Activated CD4-positive, alpha-beta memory T cell treated with anti-CD3 and anti-CD28 coated beads, Interleukin-2, amount 10 ng/mL, durations not matched to agents 7 days and 5 days (primary cell): ENCODE measurements at regions not wholly inside any gene's neighbourhood (a gene's known extent, or its start where the extent isn't known, plus 50 kb on each side); places are given as distances from the start of the nearest gene placed in this dataset.

Experiments
- CTCF ChIA-PET: fragments of 350-600 bp; sonication (Branson Sonifier 250); formaldehyde crosslinking; loops from one replicate; lab custom pipeline; 2021; ENCODE audit warnings: antibody characterized with exemption, inconsistent platforms; lab: Charles Lee
- POLR2A ChIA-PET: fragments of 350-600 bp; sonication (Branson Sonifier 250); formaldehyde crosslinking; loops from one replicate; lab custom pipeline; 2021; ENCODE audit warnings: antibody characterized with exemption; lab: Charles Lee
- DNase-seq: peaks from one replicate; pipeline ENCODE4 v3.0.0-alpha.2; 2020
- H3K27ac Mint-ChIP-seq: one replicate; pipeline ENCODE4 v1.8.0; 2021; ENCODE audit warnings: mild to moderate bottlenecking, mixed read lengths
- H3K27me3 Mint-ChIP-seq: one replicate; pipeline ENCODE4 v1.8.0; 2021; ENCODE audit warnings: mixed read lengths
- H3K36me3 Mint-ChIP-seq: one replicate; pipeline ENCODE4 v1.8.0; 2021; ENCODE audit warnings: low read depth, mixed read lengths
- H3K4me1 Mint-ChIP-seq: one replicate; pipeline ENCODE4 v1.8.0; 2021; ENCODE audit warnings: mixed read lengths
- H3K4me3 Mint-ChIP-seq: one replicate; pipeline ENCODE4 v1.8.0; 2021; ENCODE audit warnings: mild to moderate bottlenecking, mixed read lengths
- H3K9me3 Mint-ChIP-seq: one replicate; pipeline ENCODE4 v1.8.0; 2021; ENCODE audit warnings: mixed read lengths

DNA sequence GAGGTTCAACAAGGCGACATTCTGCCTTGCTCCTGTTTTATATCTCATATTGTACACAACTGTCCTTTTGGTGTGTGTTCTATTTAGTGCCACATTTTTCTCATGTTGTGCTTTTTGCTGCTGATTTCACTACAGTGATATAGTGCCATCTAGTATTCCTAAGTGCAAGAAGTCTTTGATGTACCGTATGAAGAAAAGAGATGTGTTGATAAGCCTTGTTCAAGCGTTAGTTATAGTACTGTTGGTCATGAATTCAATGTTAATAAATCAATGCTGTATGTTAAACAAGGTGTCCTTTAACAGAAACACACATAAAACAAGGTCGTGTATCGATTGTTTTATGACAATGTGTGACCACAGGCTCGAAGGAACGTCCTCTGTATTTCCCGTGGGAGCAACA lies 939.4 kb downstream of the GATA3 start:
- no peak overlapping the region for H3K27ac Mint-ChIP-seq
- H3K4me3 Mint-ChIP-seq: no peak overlapping the region
- ChIA-PET CTCF (no interaction called here), POLR2A (no interaction called here)
- no peaks in the 10 kb centered on the region for H3K36me3 Mint-ChIP-seq
- DNase-seq: no peak
- H3K4me1 Mint-ChIP-seq: peaks cover 17% of the 10 kb centered on the region
- H3K27me3 Mint-ChIP-seq: no peaks in the 10 kb centered on the region
- no peaks in the 10 kb centered on the region for H3K9me3 Mint-ChIP-seq

DNA sequence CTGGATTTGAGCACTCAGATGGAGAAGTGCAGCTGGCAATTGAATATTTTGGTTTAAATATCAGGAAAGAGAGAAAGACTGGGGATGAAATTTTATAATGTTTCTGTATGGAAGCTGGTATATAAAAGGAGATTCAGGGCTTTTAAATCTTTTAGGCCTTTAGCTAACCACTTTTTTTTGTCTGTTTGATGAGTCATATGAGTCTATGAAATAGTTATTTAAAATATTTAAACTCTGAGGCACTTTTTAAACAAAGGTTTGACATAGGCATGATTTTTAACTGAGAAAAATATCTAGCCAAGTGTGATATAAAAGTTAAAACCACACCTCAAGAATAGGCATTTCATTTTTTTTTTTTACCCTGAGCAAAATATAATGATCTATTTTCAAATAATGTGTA lies 944.3 kb downstream of the GATA3 start:
- Mint-ChIP-seq H3K27me3 (no peaks in the 10 kb centered on the region), H3K4me1 (peaks cover 6% of the 10 kb centered on the region), H3K4me3 (no peak overlapping the region), H3K27ac (no peak overlapping the region), H3K9me3 (no peaks in the 10 kb centered on the region), H3K36me3 (no peaks in the 10 kb centered on the region)
- DNase-seq: no peak
- ChIA-PET POLR2A (no interaction called here), CTCF (no interaction called here)

DNA sequence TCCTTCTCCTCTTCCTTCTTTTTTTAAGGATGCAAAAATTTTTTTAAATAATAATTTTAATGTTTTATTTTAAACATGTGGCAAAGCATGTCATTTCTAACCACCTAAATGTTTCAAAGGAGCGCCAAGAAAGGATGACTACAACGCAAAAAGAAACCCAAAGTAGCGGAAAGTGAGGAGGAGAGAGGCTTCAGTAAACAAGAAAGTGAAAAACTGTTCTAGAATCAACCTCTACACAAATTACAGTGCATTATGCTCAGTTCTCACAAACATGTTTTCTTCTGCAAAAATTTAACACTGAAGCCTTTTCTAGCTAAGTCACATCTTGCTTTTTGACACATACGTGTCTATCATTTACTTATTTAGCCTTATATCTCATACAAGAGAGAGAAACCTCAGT lies 948.6 kb downstream of the GATA3 start:
- no peak overlapping the region for H3K27ac Mint-ChIP-seq
- H3K4me1 Mint-ChIP-seq: peaks cover 2% of the 10 kb centered on the region
- ChIA-PET CTCF (no interaction called here), POLR2A (interaction anchor here (1.0 kb wide), 1 partner anchor 16 kb away, joined by 3 read pairs; no protein-coding TSS in a partner anchor)
- DNase-seq: no peak
- no peaks in the 10 kb centered on the region for H3K27me3 Mint-ChIP-seq
- no peaks in the 10 kb centered on the region for H3K9me3 Mint-ChIP-seq
- H3K36me3 Mint-ChIP-seq: no peaks in the 10 kb centered on the region
- H3K4me3 Mint-ChIP-seq: no peak overlapping the region

DNA sequence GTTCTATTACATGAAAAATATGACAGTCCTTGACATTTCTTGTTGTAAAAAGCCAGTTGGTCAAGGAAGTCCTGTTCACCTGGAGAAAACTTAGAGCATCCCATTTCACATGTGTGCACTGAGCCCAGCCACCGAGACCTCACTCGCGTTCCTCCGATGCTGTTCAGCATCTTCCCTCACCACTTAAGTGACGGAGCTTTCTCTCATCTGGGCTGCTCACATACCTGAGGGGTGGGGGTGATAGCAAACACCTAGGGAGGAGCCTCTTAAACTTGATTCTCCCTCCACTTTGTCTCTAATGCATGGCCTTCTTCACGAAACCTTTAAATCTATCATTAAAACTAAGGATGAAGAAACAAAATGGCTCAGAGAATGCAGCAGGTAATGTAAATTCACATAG lies 950.2 kb downstream of the GATA3 start:
- no peak for DNase-seq
- peak overlapping the region; percentile 23 for H3K27ac Mint-ChIP-seq
- H3K27me3 Mint-ChIP-seq: no peaks in the 10 kb centered on the region
- H3K4me3 Mint-ChIP-seq: peak overlapping the region; percentile 23
- ChIA-PET POLR2A (interaction anchor here (1.0 to 1.5 kb wide), 4 partner anchors 9 to 18 kb away, joined by 4 to 7 read pairs (median 4); no protein-coding TSS in a partner anchor), CTCF (no interaction called here)
- no peaks in the 10 kb centered on the region for H3K36me3 Mint-ChIP-seq
- H3K4me1 Mint-ChIP-seq: peaks cover 13% of the 10 kb centered on the region
- no peaks in the 10 kb centered on the region for H3K9me3 Mint-ChIP-seq

DNA sequence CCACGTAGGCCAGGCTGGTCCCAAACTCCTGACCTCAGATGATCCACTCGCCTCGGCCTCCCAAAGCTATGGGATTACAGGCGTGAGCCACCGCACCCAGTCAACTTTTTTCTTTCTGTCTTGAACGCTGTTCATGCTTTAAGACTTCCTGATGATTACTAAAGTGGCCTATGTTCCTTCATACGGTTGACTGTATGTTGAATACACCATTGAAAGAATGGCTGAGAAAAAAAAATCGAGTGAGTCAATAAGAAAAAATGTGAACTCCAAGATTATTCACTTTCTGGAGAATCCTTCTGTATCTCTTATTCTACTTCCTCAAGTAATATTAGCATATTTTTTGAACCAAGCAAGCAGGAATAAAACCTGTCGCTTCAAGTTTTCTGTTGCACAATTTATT lies 955.0 kb downstream of the GATA3 start:
- ChIA-PET POLR2A (interaction anchor here (1.3 to 1.6 kb wide), 2 partner anchors 12 to 20 kb away, joined by 4 to 6 read pairs; no protein-coding TSS in a partner anchor), CTCF (no interaction called here)
- peaks cover 19% of the 10 kb centered on the region for H3K4me1 Mint-ChIP-seq
- no peak overlapping the region for H3K27ac Mint-ChIP-seq
- DNase-seq: no peak
- H3K36me3 Mint-ChIP-seq: no peaks in the 10 kb centered on the region
- H3K27me3 Mint-ChIP-seq: no peaks in the 10 kb centered on the region
- H3K9me3 Mint-ChIP-seq: no peaks in the 10 kb centered on the region
- no peak overlapping the region for H3K4me3 Mint-ChIP-seq

DNA sequence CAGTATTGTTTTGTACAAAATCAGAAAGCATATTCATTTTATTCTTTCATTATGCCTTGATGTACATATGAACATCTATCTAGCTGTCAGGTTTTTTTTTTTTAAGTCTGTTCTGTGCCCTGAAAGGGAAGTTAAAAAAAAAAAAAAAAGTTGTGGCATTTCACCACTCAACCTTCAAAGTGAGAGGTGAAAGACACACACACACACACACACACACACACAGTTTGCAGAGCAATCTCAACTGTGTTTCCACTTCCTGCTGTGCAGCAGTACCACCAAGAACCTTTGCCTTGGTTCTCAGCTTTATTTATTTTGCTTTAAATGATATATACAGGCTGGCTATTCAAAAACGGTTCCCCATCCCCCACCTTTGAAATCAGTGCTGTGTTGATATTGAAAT lies 955.6 kb downstream of the GATA3 start:
- CTCF ChIA-PET: no interaction called here
- Mint-ChIP-seq H3K27ac (peak overlapping the region; percentile 62), H3K4me1 (peaks cover 22% of the 10 kb centered on the region), H3K4me3 (no peak overlapping the region), H3K27me3 (no peaks in the 10 kb centered on the region), H3K36me3 (no peaks in the 10 kb centered on the region), H3K9me3 (no peaks in the 10 kb centered on the region)
- POLR2A ChIA-PET: interaction anchor here (1.3 to 1.7 kb wide), 3 partner anchors 11 to 117 kb away, joined by 4 to 6 read pairs (median 6); no protein-coding TSS in a partner anchor
- no peak for DNase-seq

DNA sequence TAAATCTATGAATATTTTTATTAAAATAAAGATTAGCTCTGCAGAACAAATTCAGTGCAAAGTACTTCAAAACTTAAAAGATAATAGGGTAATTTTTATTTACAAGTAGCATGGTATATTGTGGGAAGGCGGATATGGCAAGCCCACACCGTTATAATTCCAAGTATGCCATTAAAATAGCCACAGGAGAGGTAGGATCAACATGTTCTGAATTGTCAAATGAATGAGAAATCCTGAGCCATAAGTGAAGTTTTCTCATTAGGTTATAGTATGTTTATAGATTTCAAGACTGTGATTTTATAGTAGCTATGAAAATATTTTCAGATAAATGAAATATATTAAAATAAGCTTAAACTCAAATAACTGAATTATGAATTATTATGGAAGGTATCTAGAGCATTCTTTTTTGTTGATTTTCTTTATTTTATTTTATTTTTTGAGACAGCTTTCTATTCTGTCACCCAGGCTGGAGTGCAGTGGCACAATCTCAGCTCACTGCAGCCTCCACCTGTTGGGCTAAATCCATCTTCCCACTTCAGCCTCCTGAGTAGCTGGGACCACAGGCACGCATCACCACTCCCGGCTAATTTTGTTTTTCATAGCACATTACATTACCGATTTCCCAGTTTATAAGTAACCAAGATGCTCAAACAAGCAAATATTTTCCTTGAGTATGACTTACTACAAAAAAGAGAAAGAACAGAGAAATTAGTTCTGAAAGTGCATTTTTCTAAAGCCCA lies 956.6 kb downstream of the GATA3 start:
- H3K27me3 Mint-ChIP-seq: no peaks in the 10 kb centered on the region
- H3K9me3 Mint-ChIP-seq: no peaks in the 10 kb centered on the region
- no peak for DNase-seq
- H3K4me3 Mint-ChIP-seq: no peak overlapping the region
- no peak overlapping the region for H3K27ac Mint-ChIP-seq
- no peaks in the 10 kb centered on the region for H3K36me3 Mint-ChIP-seq
- CTCF ChIA-PET: no interaction called here
- POLR2A ChIA-PET: interaction anchor here (1.1 to 1.7 kb wide), 4 partner anchors 10 to 118 kb away, joined by 3 to 6 read pairs (median 5); no protein-coding TSS in a partner anchor
- peaks cover 22% of the 10 kb centered on the region for H3K4me1 Mint-ChIP-seq

DNA sequence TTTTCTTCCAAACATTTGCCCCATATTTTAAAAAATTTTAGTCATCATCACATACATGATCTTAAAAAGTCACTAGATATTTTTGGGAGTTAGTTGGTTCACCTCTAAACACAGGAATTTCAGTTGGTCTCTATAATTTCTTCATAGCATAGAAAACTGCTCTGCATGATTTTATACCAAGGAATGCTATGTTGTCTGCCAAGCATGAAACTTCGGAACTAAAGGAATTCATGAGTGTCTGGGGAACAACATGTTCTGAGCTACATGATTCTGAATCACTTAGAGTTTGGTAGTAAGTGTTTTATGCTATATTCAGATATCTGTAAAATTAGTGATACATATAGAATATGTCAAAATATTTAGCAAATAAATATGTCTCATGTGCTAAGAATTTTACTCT lies 957.8 kb downstream of the GATA3 start:
- no peaks in the 10 kb centered on the region for H3K9me3 Mint-ChIP-seq
- POLR2A ChIA-PET: interaction anchor here (0.8 kb wide), 1 partner anchor 610 kb away, joined by 3 read pairs; no protein-coding TSS in a partner anchor
- no peaks in the 10 kb centered on the region for H3K36me3 Mint-ChIP-seq
- no peak overlapping the region for H3K4me3 Mint-ChIP-seq
- CTCF ChIA-PET: no interaction called here
- H3K27ac Mint-ChIP-seq: no peak overlapping the region
- peaks cover 22% of the 10 kb centered on the region for H3K4me1 Mint-ChIP-seq
- no peaks in the 10 kb centered on the region for H3K27me3 Mint-ChIP-seq
- DNase-seq: no peak

DNA sequence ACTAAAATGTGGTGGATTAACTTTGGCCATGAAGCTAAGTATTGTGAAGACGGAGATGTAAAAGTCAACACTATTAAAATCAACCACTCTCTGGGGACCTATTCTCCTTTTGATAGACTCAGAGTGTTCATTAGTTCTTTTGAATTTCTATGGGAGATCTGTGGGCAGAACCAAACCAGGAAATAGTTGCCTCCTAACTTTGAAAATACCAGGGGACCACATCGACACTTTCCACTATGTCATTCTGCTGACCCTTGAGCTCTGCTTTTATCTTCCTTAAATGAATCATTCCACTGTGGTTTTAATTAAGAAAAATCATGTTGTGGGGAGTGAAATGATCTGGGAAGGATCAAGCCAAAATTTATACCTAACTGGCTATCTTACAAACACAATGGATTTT lies 960.5 kb downstream of the GATA3 start:
- Mint-ChIP-seq H3K4me1 (peaks cover 9% of the 10 kb centered on the region), H3K27ac (peak overlapping the region; percentile 52), H3K4me3 (no peak overlapping the region), H3K9me3 (no peaks in the 10 kb centered on the region), H3K36me3 (no peaks in the 10 kb centered on the region), H3K27me3 (no peaks in the 10 kb centered on the region)
- DNase-seq: no peak
- ChIA-PET CTCF (no interaction called here), POLR2A (interaction anchor here (1.9 to 2.3 kb wide), 2 partner anchors 10 to 955 kb away, joined by 7 read pairs; no protein-coding TSS in a partner anchor)

DNA sequence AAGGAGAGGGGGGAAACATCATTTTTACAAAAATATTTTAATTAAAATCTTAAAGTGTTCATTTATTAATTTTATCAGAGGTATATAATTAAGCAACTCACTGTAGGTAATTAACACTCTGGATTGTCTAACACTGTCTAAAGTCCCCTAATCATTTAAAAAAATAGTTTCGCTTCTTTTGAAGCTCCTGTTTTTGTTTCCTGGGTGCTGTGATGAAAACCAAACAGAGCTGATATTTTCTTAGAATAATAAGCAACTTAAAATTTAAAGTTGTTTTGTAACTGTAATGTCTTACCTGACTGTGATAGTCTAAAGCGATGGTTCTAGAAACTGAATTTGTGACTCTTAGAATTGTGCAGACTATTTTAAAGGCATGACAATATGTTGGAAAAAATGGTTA lies 961.0 kb downstream of the GATA3 start:
- Mint-ChIP-seq H3K9me3 (no peaks in the 10 kb centered on the region), H3K36me3 (no peaks in the 10 kb centered on the region), H3K4me1 (peaks cover 5% of the 10 kb centered on the region), H3K4me3 (no peak overlapping the region), H3K27me3 (no peaks in the 10 kb centered on the region), H3K27ac (no peak overlapping the region)
- POLR2A ChIA-PET: interaction anchor here (1.9 to 2.3 kb wide), 2 partner anchors 10 to 955 kb away, joined by 7 read pairs; no protein-coding TSS in a partner anchor
- DNase-seq: no peak
- CTCF ChIA-PET: no interaction called here

DNA sequence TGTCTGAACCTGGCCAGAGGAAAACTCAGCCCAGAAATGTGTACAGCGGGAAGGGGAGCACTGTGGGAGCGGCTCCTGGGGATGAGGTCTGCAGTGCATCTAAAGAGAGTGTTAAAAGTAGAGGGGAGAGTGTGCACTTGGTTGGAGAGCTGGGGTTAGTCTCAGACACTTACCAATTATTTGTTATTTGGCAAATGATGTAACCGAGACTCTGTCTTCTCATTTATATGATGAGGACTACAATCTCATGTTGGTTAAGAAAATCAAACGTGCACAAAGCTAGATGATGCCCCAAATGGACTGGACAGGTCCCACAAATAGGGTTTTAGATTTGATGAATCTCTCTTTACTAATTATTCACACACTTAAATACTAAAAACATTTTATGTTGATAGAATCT lies 962.4 kb downstream of the GATA3 start:
- Mint-ChIP-seq H3K27me3 (peaks cover 6% of the 10 kb centered on the region), H3K9me3 (no peaks in the 10 kb centered on the region), H3K4me1 (peaks cover 3% of the 10 kb centered on the region), H3K36me3 (no peaks in the 10 kb centered on the region), H3K27ac (peak overlapping the region; percentile 20), H3K4me3 (peak overlapping the region; percentile 32)
- DNase-seq: no peak
- CTCF ChIA-PET: no interaction called here
- POLR2A ChIA-PET: interaction anchor here (0.9 to 1.7 kb wide), 4 partner anchors 8 to 967 kb away, joined by 3 to 4 read pairs (median 4); no protein-coding TSS in a partner anchor

DNA sequence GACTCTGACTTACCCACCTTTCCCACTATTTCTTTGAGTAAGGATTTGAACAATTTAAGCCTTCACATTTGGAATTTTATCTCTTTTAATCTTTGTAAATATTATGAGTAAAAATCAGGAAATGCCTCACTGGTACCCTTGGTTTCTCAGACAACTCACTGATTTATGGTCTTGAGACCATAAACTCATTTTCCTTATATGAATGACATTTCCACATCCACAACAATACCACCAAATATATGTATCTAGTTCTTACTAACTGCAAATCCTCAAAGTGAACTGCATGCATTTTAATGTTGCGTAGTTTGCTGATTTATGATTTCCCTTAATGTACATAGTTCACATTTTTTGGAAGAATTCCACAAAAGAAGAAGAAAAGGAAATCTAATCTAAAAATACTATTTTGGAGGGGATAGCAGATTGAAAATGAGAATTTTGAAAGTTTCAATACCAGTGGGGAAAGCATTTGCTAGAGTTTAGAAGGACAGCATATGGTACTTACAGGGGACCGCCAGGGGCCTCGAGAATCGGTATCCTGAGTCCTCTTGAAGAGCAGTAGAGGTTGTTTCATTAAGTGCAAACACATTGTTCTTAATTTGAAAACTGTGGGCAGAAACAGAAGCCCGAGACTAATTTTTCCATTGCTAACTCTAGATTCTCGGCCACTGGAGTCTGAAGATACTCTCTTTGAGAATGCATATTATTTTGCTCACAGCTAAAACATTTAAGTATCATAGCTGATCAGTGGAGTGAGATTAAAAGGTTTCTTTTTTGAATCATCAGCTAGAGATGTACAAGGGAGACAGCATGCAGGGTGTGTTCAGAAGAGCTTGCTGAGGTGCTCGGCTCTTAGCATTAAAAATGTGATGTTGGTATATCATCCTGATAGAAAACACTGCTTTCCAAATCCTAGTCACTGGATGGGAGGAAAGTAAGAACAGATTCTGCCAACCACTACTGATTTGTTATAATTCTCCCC lies 964.0 kb downstream of the GATA3 start:
- CTCF ChIA-PET: no interaction called here
- Mint-ChIP-seq H3K27ac (peak overlapping the region; percentile 1), H3K27me3 (peaks cover 8% of the 10 kb centered on the region), H3K9me3 (no peaks in the 10 kb centered on the region), H3K36me3 (no peaks in the 10 kb centered on the region), H3K4me3 (peak overlapping the region; percentile 6), H3K4me1 (peaks cover 3% of the 10 kb centered on the region)
- DNase-seq: no peak
- POLR2A ChIA-PET: interaction anchor here (1.0 to 2.0 kb wide), 6 partner anchors 10 to 962 kb away, joined by 3 to 10 read pairs (median 4); no protein-coding TSS in a partner anchor
